HG02798 (cell line): ENCODE measurements at regions not wholly inside any gene's neighbourhood (a gene's known extent, or its start where the extent isn't known, plus 50 kb on each side); places are given as distances from the start of the nearest gene placed in this dataset.

Experiments
- ATAC-seq: cut with Tn5 transposase; IDR thresholded peaks from one replicate; pipeline ENCODE4 v1.9.1; 2021; ENCODE audit warnings: mild to moderate bottlenecking; ENCODE audit not compliant: unreplicated experiment, poor library complexity

DNA sequence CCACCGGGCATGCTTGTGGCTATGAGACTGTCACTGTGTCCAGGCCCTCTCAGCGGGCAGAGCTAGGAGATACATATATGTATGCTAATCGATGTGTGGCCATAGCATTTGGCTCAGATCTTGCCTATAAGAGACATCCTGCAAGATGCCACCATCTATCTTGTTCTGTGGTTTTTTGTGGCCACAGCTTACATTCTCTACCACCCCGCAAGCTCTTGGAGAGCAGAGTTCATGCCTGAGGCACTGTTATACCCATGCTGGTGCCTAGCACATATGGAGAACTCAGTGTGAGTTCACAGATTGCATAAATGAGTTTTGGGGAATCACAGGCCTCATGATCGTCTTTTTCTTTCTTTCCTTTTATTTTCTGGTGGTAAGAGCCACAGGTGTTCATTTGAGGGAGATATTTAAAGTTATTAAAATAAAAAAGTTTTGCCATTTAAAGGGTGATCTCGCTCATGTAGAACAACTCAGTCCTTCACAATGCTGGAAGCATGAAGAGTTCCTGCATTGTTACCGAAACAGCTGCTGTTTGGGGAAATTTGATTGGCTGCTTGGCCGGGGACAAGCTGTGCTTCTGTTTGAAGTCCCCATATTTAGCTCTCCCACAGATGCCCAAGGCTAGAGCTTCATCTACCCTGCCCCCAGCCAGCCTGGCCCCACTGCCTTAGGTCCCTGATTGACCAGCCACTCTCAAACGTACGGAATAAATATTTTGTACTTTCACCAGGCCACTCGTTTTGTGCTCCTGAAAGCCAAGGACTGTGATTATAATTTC, 169.2 kb upstream of the MAP1B start:
- ATAC-seq = no peak

DNA sequence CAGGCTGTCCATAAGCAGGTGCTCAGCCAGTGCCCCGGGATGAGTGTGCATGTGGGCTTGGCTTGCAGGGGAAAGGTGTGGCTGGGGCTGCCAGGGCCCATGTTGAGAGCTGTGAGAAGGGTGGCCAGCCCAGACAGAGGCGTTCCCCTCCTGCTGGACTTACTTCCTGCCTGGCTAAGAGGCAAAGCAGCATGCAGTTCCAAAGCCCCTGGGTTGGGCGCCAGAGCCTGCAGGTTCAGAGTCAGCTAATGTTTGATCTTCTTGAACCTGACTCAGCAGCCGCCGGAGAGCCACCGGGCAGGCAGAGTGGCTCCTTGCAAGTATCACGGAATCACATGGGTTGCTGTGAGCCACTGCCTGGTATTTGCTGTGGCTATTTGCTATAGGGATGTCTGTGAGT, 168.4 kb upstream of the MAP1B start:
- ATAC-seq = no peak

DNA sequence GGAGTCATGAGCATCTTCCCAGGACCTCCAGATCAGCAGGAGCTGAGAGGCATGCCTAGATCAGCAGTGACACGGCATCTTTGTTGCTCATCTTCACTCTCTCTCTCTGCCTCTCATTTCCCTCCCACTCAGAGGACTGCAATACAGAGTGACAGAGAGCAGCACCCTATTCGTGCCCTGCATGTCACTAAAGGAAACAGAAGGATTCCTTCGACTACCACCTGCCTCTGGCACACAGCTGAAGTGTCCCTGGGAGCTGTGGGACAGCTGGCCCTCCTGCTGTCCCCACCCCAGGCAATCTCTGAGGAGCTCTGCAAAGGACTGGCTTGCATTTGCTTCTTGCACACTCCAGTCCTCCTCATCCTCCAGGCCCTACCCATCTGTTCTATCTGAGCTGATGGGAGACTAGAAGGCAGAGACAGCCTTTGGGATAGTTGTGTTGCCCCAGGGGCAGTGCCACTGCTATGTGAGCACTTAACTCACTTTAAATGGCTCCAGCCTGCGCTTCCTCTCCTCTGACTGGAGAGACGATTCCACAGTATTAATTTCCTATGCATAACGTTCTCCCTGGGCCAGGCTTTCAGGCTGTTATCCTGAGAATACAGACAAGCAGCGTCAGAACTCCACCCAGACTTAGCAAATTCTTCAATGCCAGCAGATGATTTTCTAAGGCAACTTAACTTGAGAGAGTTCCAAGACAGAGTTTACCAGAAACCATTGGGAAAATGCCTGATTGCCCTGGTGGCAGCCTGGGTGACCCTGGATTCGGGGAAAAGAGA, 167.6 kb upstream of the MAP1B start:
- no peak for ATAC-seq

DNA sequence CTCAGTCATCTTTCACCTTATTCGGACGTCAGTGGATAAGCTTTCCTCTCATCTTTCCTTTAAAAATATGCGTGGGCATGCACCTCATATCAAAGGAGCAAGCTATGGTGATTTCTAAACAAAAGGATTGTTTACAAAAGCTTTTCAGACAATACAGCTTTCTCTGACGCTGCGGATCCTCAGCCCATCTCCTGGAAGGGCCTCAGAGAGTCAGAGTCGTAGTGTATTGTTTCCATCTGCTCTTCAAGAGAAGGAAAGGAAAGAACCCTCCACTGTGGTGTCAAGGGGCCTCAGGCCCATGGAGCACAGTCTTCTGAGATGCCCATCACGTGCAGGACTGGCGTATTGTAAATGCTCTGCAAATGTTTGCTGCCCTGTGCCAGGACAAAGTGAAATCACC, 163.4 kb upstream of the MAP1B start:
- no peak for ATAC-seq

DNA sequence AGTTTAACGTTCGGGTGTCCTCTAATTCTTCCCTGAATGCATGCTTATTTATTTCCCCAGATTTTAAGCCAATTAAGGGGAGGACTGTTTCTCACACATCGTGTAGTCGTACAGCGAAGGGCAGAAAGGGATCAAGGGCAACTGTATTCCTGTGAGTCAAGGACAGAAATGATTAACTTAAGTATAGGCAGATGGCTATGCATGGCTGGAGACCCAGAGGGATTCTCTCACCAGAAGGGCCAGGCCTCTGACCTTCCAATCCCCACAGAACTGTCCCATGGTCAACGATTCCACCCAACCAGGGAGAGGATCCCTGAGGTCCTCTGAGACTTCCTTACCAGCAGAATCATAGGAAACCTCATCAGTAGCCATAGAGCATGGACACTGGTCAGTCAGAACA, 161.8 kb upstream of the MAP1B start:
- no peak for ATAC-seq

DNA sequence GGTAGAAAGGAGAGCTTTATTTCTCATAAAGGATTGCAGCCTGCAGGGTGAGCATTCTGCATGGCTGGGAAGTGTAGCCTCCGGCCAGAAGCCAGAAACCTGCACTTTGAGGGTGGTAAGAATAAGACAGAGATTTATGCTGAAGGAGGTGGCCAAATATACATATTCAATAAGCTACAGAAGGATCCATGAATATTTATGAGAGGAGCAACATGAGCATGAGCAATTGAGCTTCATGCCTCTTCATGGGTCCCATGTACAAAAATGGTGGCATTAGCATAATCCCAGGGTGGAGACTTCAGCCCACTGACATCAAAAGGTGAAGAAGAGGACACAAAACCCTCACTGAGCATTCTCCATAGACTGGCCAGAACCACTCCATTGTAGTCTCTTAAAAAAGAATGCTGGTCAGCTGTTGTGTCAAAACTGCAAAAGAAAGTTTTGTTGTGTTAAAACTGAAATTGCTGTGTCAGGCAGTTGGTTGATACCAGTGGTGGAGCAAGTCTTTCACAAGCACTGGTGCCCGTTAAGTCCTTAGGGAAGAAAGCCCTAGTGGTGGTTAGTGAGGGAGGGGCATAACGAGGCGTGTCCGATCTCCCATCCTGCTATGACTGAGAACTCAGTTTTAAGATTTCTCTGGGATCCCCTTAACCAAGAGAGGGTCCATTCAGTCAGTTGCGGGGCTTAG, 160.8 kb upstream of the MAP1B start:
- ATAC-seq = no peak

DNA sequence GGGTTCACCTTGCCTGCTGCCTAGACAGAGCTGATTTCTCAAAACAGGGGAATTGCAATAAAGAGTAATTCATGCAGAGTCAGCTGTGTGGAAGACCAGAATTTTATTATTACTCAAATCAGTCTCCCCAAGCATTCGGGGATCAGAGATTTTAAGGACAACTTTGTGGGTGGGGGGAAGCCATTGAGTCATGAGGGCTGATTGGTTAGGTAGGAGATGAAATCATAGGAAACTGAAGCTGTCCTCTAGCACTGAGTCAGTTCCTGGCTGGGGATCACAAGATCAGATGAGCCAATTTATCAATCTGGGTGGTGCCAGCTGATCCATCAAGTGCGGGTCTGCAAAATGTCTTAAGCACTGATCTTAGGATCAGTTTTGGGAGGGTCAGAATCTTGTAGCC, 159.1 kb upstream of the MAP1B start:
- ATAC-seq = no peak

DNA sequence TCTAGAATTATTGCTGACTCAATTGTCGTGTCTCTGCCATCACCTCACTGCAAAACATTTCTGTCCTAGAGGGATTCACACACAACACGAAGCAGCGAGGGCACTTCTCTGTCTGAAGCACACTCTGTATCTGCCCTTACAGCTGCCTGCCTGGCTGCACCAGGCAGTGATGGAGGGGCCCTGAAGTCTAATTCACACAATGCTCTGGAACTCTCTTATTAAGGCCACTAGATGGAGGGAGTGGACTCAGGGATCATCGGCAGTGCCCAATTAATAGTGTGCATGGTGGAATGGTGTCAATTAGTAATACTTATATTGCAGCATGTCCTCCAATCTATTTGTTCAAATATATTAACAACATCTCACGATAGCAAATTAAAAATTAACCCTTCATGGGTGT, 157.5 kb upstream of the MAP1B start:
- ATAC-seq = no peak

DNA sequence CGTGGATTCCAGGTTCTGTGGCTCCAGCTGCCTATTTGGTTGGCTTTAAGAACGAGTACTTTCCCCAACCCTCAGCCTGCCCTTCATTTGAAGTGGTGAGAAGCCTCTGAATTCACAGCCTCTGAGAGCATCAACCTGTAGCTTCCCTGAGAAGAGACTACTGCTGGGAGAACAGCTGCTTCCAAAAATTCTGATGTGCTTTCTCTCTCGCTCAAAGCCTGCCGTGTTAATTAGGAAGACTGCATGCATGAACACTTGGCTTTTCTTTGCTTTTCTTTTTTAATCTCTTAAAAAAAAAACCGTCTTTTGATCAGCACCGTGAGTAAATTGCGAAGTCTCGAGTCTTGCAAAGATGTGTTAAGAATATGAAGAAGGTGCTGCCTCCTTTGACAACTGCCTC, 153.4 kb upstream of the MAP1B start:
- no peak for ATAC-seq

DNA sequence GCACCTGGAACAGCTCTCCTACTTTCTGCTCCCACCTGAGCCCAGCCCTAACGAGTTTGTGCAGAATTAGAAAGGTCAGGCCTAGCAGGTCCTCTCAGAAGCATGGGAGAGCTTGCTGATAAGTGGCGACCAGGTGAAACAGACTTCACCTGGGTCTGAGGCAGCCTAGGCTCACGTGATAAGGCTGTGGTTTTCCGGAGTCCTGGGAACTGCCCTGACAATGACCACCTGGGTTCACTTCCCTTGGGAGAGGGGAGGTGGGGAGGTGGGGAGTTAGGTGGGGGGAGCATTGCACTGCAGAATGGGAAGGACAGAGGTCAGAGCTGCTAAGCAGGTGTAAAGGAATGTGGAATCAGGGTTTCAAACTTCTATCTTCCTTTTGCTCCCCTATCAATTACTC, 152.9 kb upstream of the MAP1B start:
- no peak for ATAC-seq

DNA sequence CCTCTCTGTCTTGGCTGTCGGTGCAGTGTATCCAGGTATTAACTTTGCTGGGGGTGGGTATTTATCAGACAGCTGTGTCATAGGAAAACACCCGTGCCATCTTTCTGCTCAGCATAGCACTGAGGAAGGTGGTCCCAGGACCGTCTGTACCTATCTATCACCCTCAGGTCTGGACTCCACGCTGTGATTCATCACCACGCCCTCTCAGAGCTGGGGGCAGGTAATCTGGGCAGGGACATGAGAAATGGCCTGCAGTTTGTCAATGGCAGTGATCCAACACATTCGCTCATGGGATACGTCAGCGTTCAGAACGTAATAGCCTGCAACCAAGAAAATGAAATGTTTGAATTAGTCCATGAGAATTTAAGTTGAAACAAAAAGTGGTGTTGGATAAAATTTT, 151.6 kb upstream of the MAP1B start:
- no peak for ATAC-seq

DNA sequence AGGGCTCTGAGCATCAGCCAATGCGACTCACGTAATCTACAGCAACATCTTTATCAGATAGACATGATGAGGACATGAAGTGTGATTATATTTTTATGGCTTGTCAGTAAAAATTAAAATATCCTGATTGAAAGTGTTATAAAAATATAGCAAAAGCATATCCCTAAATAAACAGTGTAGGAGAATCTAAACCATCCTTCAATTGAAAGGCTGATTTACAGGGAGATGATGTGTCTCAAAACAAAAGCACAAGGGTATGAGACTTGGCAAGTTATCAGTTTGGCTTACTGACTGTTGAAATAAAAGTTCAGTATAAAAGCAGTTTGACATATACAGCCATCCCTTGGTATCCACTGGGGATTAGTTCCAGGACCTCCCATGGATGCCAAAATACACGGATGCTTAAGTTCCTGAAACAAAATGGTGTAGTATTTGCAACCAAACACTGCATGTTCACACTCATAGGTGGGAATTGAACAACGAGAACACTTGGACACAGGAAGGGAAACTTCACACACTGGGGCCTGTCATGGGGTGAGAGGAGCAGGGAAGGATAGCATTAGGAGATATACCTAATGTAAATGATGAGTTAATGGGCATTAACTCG, 149.9 kb upstream of the MAP1B start:
- no peak for ATAC-seq

DNA sequence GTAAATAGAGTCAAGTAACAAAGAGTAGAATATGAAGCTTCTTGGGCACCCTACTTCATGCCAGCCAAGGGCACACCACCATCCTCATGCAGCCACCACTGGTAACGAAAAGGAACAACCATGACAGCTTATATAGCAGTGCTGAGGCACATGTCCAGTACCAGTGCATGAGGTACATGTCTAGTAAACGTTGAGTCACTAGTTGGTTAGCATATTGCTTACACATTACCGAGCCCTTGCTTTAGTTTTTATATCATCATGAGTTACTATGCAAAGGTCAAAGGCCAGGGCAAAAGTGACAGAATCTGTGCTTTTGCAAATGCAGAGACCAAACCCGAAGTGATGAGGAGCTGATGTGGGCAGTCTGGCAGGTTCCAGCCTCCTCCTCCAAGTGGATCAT, 147.1 kb upstream of the MAP1B start:
- no peak for ATAC-seq

DNA sequence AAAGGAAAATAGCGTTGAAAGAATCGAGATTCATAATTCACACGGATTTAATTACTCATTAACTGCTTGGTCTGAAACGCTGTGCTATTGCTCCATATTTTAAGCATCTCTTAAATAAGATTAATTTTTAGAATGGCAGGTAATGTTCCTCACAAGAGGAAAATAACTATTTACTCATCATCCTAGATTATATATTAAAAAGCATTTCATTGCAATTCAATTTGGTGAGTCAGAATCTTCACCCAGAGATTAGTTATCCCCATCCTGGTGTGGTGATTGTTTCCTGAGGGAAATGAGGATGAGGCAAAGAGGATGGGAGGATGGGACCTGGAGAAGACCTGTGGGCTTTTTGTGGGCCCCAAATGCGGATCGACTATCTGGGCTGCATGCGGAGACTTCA, 145.5 kb upstream of the MAP1B start:
- ATAC-seq = no peak

DNA sequence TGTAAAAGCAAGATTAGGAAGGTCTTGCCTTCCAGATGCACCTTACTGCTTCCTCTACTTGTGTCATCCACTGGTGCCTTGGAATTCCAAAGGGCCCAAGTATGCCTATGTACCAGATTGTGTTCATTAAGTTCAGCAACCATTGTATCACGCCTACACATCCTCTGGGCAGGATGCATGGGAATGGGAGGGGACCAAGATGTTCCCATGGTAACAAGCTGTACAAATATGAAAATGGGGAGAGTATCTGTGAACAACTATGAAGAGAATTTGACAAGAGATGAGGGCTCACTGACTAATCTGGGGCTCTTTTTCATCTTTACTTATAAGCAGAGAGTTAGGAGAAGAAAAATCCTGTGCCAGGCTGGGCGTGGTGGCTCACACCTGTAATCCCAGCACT, 137.8 kb upstream of the MAP1B start:
- ATAC-seq = no peak

DNA sequence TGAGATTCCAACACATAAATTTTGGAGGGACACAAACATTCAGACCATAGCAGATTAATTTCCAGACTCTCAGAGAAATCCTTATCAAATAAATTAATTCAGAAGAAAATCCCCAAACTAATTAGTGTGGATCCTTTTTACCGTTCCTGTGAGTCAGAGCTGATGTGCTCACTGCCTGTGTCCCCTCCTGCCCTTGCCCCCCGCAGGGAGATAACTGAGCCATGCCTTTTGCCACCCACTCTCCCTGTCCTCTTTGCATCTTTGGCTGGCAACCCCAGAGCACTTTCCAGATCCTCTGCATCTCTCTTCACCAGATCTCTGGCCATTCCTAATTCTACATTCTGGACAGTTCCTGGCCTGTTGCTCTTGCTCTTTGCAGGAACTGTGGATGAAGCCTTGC, 135.4 kb upstream of the MAP1B start:
- ATAC-seq = no peak

DNA sequence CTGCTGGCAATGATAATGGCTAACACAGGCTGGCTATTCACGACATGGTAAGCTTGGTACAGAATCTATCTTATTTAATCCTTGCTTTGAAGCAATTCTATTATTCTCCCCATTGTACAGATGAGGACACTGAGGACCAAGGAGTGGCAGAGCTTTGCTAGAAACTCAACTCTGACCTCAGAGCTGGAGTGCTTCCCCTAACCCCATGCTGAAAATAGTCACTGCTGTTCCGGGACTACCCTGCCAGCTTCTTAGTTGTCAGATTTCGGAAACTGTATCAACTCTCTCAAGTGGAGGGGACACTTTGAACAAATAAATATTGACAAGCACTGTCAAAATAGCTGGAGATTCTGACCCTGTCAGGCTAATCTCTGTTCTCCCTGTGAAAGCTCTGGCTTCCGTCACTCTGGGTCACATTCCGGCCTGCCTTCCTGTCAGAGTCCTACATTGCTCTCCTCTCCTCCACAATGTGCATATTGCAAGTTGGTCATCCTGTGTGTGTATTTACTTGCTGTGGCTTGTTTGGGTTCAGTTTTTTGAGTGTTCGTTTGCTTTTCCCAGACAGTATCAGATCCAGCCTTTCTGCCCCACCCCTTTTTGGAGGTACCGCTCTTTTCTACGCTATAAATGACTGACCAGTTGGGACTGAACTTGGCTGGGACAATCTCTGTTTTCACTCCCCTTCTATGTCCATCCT, 134.3 kb upstream of the MAP1B start:
- ATAC-seq = no peak

DNA sequence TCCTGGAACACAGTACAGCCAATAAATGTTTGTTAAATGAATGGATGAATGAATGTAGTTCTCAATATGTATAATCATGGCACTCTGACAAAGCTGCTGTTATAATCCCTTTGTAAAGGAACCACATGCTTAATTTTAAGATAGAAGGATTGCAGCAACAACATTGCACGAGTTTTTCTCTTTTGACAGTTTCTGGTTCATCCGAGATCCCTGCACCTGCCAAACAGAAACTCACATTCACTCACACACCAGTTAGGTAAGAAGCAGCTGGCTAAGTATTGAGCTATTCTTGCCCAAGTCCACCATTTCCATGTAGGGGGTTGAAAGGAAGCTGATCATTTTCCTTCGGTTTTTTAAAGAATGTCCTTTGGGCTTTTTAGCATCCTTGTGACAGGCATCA, 133.7 kb upstream of the MAP1B start:
- no peak for ATAC-seq

DNA sequence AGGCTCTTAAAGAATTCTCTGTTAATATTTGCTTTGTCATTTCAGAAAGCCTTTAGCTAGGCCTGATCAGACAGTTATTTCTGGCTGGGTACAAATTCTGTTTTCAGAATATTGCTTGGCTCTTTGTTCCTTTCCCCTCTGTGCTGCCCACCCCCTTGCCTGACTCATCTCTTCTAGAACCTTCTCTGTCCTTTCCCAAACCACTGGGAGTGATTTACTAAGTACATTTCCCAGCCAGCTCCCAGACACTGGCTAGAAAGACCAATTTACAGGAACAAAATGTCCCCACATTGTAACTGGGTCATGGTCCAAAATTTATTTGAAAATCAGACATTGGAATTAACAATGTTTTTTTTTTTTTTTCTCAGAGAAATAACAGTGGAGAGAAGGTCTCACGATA, 133.1 kb upstream of the MAP1B start:
- no peak for ATAC-seq

DNA sequence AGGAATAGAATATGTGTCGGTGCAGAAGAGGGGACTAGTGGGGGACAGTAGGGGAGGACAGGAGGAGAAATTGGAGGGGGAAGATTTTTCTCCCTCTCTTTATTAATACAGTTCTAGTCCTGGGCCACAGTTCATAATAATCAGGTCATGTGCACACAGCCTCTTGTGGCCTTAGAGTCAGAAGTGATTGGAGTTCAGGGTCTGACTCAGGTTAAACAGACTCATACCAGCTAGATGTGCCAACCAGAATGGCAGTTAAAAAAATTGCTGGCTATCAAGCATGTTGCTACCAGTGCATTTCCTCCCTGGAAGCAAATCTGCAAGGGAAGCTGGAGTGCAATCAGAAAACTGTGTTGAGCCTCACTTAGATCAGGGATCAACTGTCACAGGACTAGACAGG, 132.7 kb upstream of the MAP1B start:
- no peak for ATAC-seq
